Kidney epithelial cell (primary cell): ENCODE measurements at regions not wholly inside any gene's neighbourhood (a gene's known extent, or its start where the extent isn't known, plus 50 kb on each side); places are given as distances from the start of the nearest gene placed in this dataset.

ENCODE experiments used
- DNase-seq: peaks from one replicate; pipeline ENCODE4 v3.0.0-alpha.2; 2010; ENCODE audit warnings: low read depth
- H3K27me3 ChIP-seq: 2 replicates; pipeline ENCODE4 v1.6.0; 2011; ENCODE audit warnings: low read length; ENCODE audit not compliant: control insufficient read depth, insufficient read depth
- H3K36me3 ChIP-seq: 2 replicates; pipeline ENCODE4 v1.5.1; 2011; ENCODE audit warnings: low read length; ENCODE audit not compliant: control insufficient read depth, insufficient read depth
- H3K4me3 ChIP-seq: 2 replicates; pipeline ENCODE4 v1.5.1; 2011; ENCODE audit warnings: low read depth, mild to moderate bottlenecking, control low read depth, low read length
- CTCF ChIP-seq: IDR thresholded peaks from 2 replicates; pipeline ENCODE4 v1.5.1; 2011; ENCODE audit warnings: mild to moderate bottlenecking, moderate library complexity, low read length, control low read depth, inconsistent platforms; ENCODE audit not compliant: insufficient read depth, poor library complexity, severe bottlenecking

- DNase-seq = no peak
Observed at GRCh38 chr2:140154706-140155105, 1374.5 kb upstream of the NXPH2 start.

DNA sequence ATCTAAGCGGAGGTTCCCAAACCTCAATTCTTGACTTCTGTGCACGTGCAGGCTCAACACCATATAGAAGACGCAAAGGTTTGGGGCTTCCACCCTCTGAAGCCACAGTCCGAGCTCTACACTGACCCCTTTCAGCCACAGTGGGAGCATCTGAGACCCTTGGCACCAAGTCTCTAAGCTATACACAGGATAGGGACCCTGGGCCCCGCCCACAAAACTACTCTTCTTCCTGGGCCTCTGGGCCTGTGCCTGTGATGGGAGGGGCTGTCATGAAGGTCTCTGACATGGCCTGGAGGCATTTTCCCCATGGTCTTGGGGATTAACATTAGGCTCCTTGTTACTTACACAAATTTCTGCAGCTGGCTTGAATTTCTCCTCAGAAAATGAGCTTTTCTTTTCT, 1374.1 kb upstream of the NXPH2 start:
- Histone ChIP-seq H3K27me3 (no peaks in the 10 kb centered on the region), H3K36me3 (no peaks in the 10 kb centered on the region), H3K4me3 (no peak overlapping the region)
- TF ChIP-seq CTCF = no peak
- no peak for DNase-seq

More at GRCh38 chr2:140154706-140155105, 1374.5 kb upstream of the NXPH2 start:
- H3K4me3 ChIP-seq = no peak overlapping the region
- no peak for TF ChIP-seq CTCF
- no peaks in the 10 kb centered on the region for H3K36me3 ChIP-seq
- no peaks in the 10 kb centered on the region for H3K27me3 ChIP-seq

DNA sequence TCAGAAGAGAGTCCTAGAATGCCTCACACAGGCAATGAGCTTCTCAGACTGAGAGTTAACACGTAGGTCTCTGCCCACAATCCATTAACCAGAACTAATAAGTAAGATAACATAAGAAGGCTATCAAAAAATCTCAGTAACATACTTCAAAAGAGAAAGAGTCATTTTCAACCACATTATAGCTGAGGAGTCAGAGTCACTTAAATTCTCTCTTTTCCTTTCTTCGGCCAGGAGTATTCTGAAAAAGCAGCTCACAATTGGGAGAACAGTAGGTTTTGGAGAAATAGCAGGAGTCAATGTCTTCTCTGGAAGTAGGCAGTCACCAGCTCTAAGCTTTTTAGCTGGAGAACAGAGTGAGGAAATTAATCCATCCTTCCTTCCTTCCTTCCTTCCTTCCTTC, 1364.4 kb upstream of the NXPH2 start:
- no peaks in the 10 kb centered on the region for H3K36me3 ChIP-seq
- DNase-seq = no peak
- no peak overlapping the region for H3K4me3 ChIP-seq
- no peak for TF ChIP-seq CTCF
- H3K27me3 ChIP-seq = no peaks in the 10 kb centered on the region

- DNase-seq = no peak
- Histone ChIP-seq H3K36me3 (no peaks in the 10 kb centered on the region), H3K27me3 (no peaks in the 10 kb centered on the region), H3K4me3 (no peak overlapping the region)
- no peak for TF ChIP-seq CTCF
Observed at GRCh38 chr2:140138736-140139135, 1358.5 kb upstream of the NXPH2 start.

- no peak for DNase-seq
- TF ChIP-seq CTCF = no peak
Observed at GRCh38 chr2:140136861-140137260, 1356.7 kb upstream of the NXPH2 start.

GRCh38 chr2:140136366-140136765, 1356.2 kb upstream of the NXPH2 start:
- no peak overlapping the region for H3K4me3 ChIP-seq
- no peak for DNase-seq
- no peaks in the 10 kb centered on the region for H3K36me3 ChIP-seq
- H3K27me3 ChIP-seq = no peaks in the 10 kb centered on the region
- TF ChIP-seq CTCF = no peak

More at GRCh38 chr2:140136861-140137260, 1356.7 kb upstream of the NXPH2 start:
- Histone ChIP-seq H3K27me3 (no peaks in the 10 kb centered on the region), H3K4me3 (no peak overlapping the region), H3K36me3 (no peaks in the 10 kb centered on the region)
